ENCODE measurements at regions not wholly inside any gene's neighbourhood (a gene's known extent, or its start where the extent isn't known, plus 50 kb on each side); places are given as distances from the start of the nearest gene placed in this dataset.

DNA sequence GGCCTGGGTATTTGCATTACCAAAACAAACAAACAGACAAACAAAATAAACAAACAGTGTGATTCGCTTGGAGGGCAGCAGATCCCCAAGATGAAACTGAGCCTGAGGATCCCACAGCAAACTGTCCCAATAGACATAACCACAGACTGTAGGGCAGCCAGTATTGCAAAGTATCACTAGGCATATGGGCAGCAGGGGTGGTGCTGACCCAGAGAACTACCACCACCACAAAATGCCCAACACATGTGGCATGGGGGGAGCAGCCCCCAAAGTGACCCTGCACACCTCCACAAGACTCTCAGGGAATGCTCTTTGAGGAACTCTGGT is 330.1 kb downstream of the CYRIA start:
- in situ Hi-C loops (cut with MboI; ENCODE audit: low sequenced_read_pairs): no loop called here

DNA sequence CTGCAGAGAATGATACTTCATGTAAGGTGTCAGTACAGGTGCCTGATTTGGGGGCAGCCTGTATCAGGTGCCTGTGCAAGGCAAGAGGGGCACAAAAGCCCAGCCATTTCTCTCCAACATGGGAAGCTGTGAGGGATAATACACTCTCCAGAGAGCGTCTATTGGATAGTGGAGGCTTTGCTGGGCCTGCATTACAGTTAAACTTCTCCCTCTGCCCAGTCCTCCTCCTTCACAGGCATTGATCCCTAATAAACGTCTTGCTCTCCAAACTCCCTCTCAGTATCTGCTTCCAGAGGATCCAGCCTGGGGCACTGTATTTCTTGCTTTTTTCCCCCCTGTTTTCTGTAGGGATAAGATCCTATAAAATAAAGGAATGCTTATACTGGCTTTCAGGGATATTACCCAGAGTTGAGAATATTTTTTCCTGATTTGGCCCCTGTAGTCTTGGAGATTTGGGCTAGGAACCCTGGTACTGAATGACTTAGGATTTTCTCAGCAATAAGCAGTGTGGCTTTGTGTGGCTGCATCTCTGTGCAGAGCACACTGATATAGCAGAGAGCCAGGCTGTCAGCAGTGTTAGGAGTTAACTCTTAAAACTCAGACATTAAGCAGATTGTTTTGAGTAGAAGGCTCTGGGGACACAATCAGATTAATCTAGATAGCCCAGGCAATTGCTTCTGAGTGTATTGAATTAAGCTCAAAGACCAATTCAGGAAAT is 330.6 kb downstream of the CYRIA start:
- in situ Hi-C loops (cut with MboI; ENCODE audit: low sequenced_read_pairs): no loop called here

DNA sequence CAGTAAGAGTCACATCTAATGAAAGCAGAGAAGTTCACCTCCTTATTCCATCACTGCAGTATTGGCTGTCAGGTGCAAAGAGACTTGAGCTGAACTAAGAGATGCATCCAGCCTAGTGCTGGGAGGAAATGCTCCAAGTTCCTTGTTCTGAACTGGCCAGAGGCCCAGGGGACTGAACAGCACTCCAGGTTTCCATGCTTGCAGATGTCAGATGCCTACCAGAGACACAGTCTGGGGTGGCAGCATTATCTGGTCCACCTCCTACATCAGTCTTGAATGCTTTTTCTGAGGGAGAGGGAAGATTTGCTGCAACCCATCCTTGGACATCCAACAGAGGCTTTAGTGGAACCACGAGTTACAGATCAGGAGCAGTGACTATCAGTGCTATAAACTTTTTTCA is 331.3 kb downstream of the CYRIA start:
- in situ Hi-C loops (cut with MboI; ENCODE audit: low sequenced_read_pairs): no loop called here

DNA sequence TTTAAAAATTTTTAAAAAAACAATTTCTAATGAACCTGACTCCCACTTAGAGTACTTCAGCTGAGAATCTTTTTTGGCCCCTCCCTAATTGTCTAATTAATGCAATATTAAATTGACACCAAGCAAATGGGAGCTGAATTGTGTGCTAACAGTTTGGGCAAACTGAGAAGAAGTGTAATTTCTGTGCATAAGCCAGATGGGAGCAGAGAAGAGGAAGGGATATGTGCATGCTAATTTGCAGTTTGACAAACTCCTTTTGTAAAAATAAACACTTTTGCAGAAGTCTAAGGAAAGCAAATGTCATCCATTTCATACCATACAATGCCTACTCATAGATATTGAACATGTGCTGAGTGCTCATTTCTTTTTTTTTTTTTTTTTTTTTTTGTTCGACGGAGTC is 332.0 kb downstream of the CYRIA start:
- in situ Hi-C loops (cut with MboI; ENCODE audit: low sequenced_read_pairs): no loop called here

DNA sequence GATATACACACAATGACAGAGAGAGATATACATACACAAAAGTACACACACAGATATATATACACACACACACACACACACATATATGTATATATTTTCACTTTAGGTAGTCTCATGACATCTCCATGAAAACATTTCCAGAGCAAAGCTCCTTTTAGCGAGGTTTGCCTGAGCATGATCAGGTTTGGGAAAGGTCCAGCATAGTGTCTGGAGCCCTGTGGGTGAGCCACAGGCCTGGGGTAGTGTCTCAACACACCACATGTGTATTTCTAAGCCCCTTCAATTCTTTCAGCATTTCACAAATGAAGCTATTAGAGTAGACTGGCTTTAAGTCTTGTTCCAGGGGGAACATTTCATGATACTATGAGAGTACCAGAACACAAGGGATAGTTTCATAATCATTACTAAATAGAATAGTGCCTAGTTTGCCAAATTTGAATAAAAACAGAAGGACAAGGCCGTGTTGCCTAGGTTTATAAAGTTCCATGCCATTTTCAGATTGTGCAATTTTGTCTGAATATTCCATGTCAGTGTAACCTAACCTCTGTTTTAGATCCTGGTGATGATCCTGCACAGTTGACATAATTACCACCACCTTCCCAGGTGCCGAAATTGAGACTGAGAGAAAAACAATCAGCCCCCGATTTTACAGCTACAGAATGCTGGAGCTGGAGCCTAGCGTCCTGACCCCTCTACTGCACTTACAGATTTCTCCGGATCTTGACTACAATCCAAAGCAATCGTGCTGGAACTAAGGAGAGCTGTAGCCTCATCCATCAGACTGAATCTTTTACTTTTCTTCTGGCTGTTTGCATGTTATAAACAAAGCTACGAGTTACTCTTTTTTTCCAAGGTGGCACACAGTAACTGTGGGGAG is 332.7 kb downstream of the CYRIA start:
- in situ Hi-C loops (cut with MboI; ENCODE audit: low sequenced_read_pairs): no loop called here

DNA sequence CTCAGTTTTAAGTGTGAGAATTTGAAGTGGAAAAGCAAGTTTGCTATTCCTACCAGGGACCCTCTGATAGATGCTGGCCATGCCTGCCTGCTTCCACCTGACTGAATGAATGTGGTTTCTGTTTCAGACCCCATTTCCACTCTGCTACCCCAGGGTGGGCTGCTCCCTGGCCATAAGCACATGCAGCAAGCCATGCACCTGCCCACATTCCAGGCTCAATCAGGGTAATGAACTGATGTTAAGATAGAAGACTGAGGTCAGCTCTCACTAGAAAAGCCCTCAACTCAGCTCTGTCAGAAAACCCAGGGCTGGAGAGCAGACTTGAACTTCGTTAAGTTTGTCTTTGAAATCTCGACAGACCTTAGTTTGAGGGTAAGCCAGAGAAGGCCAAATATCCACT is 333.9 kb downstream of the CYRIA start:
- in situ Hi-C loops (cut with MboI; ENCODE audit: low sequenced_read_pairs): no loop called here

DNA sequence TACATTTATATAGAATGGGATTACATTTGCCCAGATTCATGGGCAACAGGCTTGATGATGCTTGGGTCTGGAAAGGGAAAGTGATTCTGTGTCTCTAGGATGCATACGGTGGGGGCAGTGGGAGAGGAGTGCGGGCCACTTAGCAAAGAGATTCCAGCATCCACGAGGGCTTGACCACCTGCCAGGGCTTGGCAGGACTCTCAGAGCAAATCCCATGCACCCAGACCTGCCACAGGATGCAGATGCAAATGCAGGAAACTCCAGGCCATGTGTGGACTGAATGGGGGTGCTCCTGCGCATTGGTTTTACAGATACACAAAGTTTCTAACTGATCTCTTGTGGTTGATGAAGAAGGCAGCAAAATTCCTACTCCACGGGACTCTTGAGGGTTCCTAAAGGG is 334.7 kb downstream of the CYRIA start:
- in situ Hi-C loops (cut with MboI; ENCODE audit: low sequenced_read_pairs): no loop called here

DNA sequence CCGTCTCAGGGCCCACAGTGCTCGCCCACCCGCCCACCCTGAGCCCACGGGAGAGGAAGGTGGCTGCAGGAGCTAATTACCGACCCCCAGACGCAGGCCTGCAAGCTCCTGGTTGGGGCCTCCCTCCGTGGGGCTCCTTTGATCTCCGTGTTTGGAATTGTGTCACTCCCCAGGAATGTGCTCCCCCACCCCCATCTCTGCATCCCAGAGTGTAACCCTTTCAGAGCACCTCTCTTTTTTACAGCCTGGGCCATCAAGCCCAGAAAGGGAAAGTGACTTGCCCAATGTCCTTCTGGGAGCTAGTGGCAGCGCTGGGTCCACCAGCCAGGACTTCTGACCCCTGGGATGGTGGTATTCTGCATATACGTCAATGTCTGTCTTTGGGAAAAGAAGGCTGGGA is 335.1 kb downstream of the CYRIA start:
- in situ Hi-C loops (cut with MboI; ENCODE audit: low sequenced_read_pairs): no loop called here

DNA sequence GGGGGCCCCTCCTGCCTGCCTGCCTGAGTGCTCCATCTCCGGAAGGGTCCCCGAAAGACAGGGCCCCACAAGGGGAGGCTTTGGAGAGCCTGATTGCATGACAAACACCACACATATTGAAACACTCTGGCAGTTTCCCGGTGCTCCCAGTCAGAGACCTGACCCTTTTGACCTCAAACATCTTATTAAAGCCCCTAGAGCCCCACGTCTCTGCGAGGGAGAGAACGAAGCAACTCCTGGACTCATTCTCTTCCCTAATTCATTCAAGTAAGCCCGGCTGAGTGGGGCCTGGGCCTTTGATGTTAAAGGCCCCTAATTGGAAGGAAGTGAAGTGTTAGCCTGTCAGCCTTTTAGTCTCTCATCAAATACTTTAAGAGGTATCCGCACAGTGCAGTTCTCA is 335.6 kb downstream of the CYRIA start:
- in situ Hi-C loops (cut with MboI; ENCODE audit: low sequenced_read_pairs): no loop called here

DNA sequence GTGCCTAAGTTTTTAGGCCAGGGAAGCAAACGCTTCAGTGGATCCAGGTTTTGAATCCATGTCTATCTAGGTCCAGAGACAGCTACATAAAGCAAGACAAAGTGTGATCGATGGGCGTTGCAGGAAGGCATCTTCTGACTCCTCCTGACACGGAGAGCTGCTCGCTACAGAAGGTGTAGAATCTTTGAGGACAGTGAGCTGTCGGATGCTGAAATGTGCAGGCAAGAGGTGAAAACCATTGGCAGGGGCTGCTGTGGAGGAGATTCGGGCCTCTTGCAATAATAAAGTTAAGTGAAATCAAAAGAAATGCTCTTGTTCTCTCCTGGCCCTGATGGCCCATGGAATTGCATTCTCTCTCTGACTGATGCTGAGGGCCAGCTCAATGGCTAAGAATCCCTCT is 336.2 kb downstream of the CYRIA start:
- in situ Hi-C loops (cut with MboI; ENCODE audit: low sequenced_read_pairs): no loop called here

DNA sequence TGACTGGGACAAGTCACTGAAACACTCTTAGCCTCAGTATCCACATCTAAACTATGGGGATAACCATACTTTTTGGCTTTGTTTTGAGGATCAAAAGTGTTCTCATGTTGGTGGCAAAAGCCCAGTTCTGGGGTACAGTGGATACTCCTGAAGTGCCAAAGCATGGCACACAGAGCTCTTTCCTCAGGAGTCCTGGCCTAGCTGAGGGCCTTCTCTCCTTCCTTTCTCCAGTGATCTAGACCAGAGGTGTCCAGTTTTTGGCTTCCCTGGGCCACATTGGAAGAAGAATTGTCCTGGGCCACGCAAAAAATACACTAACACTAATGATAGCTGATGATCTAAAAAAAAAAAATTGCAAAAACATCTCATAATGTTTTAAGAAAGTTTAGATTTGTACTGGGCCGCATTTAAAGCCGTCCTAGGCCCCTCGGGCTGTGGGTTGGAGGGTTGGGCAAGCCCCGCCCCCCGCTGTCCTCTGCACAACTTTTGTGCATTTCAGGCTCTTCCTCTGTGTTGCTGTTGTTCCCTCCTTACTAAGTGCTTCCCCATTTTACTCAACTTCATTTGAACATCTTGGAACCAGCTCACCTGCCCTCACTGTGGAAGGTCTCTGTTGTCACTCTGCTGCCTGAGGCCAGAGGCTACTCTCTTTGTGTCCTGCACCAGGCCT is 337.0 kb downstream of the CYRIA start:
- in situ Hi-C loops (cut with MboI; ENCODE audit: low sequenced_read_pairs): no loop called here

DNA sequence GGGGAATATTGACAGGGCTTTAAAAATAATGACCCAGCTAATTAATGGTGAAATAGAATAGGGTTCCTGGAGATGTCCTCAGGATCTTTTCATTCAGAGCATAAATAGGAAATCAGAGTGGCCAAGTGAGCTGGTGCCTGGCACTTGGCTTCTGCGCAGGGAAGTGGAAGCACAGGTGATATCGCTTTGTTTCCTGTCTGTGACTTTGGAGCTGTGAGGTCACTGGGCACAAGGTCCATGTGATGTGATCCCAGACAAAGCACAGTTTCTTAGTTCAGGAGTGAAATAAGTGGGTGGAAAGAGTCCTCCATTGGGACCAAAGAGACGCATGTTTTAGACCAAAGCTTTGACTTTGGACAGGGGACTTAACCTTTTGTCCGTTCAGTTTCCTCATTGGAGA is 338.3 kb downstream of the CYRIA start:
- in situ Hi-C loops (cut with MboI; ENCODE audit: low sequenced_read_pairs): no loop called here

DNA sequence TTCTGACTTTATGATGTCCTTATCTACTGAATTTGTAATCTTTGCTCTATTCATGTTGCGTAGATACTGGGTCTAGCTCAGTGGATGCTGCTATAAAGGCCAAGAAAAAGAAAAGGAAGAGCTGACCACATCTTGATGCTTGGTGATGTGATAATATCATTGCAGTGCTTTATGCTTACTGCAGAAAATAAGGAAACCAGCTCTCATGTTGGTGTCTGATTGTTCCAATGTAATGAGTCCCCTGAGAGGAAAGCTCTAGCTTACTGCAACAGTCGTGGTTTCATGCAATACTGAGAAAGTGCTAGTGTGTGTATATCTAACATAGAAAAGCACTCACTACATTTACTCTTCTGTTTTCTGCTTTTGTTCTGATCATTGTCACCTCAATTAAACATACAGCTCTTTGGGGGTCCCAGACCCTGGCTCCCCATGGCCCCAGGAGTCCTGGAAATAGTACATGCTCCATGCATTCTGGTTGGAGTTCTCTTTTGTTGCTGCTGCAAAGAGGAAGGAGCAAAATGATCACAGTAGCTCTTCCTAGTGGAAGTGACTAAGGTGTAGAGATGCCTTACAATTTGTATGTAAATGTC is 338.8 kb downstream of the CYRIA start:
- in situ Hi-C loops (cut with MboI; ENCODE audit: low sequenced_read_pairs): no loop called here

DNA sequence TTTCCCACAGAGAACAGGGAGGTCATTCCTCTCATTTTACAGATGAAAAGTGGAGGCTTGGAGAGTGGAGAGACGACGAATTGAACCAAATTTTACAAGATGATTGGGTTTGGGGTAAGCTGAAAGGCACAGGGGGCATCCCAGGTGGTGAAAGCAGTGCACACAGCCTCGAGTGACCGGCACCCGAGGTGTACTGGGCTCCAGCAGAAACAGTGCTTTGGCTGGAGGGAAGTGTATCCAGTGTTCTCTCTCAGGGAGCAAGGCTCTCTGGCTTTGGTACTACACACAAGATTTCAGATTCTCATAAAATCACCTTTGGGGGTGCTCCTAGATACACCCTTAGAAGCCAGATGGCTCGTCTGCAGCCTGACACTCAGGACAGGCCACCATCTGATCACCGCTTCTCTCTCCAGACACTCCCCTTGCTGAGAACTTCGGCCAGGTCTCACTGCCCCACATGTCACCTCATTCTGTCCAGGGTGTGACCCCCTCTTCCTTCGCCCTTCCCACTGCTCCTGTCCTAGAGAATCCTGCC is 339.6 kb downstream of the CYRIA start:
- in situ Hi-C loops (cut with MboI; ENCODE audit: low sequenced_read_pairs): no loop called here

DNA sequence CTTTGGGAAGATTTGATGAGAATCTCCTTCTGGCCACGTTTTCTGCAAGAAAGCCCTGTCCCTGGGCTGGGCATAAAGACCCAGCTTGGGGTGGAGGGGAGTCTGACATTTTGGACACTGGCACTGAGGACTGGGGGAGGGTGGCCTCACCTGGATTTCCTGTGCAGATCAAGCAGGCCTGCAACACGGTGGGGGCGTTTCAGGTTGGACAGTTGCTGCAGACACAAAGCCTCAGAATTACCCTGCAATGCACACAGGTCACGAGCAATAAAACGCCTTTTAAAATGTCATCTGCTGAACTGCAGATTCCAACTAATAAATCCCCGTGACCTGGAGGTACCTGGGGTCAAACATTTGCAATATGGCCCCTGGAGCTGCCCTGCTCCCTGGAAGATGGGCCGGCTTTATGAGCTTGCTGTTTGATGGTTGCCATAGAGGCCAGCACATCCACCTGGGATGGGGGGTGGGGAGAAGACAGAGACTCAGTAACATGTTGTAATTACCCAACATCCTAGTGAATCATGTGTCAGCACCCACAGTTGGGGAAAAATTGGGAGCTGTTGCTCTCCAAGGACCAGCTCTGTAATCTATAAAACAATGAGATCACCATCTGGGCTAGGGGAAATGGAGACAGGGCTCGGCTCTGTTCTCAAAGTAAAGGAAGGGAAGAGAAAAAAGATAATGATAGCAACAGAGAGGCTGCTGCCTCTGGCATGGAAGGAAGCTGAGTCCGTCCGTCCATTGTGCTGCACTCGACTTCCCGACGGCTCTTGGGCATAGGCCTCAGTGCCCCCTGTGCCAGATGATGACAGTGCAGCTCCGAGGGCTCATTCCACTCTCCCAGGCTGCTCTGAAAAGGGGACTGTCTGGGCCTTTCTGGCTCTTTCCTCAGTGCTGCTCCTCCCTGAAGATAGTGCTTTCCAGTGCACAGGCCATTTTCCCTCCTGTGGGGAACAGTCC is 340.3 kb downstream of the CYRIA start:
- in situ Hi-C loops (cut with MboI; ENCODE audit: low sequenced_read_pairs): no loop called here

DNA sequence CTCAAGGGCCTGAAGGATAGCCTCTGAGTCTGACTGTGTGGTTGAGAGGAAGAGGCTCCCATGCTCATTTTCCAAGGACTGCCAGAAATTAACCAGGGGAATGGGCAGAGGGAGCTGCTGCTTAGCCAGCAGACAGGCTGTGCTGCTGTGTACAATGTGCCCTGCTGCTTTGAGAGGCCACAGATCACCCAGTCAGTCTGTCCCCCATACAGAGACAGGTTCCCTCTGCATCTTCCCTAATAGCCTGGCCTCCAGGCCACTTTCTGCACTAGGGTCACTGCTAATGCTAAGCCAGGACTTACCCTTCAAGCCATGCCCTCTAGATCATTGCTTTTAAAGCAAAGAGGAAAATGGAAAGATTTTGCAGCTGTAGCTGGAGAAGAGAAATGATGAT is 341.1 kb downstream of the CYRIA start:
- in situ Hi-C loops (cut with MboI; ENCODE audit: low sequenced_read_pairs): no loop called here

DNA sequence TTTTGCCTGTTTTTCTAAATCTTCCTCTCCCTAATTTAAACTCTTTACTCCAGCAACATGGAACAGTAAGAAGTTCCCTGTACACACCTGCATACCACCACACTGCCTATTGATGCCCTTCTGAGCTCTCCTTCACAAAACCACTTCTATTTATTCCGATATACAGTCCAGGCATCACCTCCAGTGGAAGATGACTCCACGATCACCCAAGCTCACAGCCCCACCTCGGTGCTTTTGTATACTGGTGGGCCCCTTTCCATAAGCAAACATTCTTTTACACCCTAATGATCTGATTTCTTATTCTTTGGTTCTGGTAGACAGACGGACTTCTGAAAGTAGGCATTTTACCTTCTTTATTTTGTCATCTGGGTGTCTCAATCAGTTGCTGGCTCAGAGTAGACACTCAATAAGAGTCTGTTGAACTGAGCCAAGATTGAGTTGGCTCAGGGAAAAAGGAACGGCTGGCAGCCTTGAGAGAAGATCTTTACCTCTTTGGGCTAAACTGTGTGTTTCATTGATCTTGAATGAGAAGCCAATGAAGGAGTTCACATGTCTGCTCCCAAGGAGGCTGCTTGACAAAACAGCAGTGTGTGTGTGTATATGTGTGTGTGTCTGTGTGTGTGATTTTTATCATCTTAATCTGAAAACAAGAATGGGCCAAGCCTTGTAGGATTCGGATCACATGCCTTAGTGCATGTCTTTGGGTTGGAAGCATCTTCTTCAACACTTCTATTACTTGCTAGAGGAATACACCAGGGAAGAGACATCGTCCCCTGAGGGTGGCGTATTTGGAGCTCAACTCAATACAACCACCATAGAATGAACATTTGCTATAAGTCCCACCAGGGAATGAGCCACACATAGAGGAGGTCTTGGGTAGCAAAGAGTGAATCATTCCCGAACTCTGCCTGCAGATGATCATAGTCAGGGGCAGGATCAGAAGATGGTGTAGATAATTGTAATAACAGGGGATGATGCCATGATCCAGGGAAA is 341.8 kb downstream of the CYRIA start:
- in situ Hi-C loops (cut with MboI; ENCODE audit: low sequenced_read_pairs): no loop called here

DNA sequence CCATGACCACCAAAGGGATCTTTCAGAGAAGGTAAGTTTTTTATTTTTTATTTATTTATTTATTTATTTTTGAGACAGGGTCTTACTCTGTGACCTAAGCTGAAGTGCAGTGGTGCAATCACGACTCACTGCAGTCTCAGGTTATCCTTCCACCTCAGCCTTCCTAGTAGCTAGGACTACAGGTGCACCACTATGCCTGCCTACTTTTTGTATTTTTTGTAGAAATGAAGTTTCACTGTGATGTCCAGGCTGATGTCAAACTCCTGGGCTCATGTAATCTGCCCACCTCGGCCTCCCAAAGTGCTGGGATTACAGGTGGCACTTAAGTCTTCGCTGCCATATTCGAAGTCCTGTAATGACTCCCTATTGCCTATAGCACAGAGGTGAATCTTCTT is 342.5 kb downstream of the CYRIA start:
- in situ Hi-C loops (cut with MboI; ENCODE audit: low sequenced_read_pairs): no loop called here
